ENCODE measurements at regions not wholly inside any gene's neighbourhood (a gene's known extent, or its start where the extent isn't known, plus 50 kb on each side); places are given as distances from the start of the nearest gene placed in this dataset.
"Not testable (repeated sequence)": the region's sequence is repeated elsewhere in the genome, so short reads cannot be mapped to it uniquely, and the experiment has no call there.

DNA sequence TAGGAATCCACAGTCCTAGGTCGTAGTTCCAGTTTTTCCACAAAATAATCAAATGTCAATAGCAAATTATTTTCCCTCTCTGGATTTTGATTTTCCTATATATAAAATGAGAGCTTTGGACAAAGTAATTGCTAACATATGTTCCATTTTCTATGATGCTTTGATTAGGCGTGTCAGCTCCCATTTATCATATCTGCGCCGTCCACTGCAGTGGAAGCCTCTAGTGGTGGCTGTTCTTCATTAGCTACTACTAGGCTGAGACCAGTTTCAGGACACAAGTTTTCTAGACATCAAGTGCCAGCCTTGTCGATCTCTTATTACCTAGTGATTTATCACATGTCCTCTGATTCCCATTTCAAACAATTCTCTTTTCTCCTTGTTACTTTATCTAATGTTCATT is 271.5 kb downstream of the TUSC7 start:
- DNase-seq (ENCODE audit: low read depth in 4 of 4, low spot score in 3 of 4) = no peak

DNA sequence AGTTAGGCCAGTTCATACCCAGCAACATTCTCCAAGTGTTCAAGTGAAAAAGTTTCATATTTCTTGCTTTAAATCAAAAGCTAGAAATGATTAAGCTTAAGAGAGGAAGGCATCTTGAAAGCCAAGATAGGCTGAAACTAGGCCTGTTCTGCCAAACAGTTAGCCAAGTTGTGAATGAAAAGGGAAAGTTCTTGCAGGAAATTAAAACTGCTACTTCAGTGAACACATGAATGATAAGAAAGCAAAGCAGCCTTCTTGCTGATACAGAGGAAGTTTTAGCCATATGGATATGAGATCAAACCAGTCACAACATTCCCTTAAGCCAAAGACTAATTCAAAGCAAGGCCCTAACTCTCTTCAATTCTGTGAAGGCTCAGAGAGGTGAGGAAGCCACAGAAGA is 274.7 kb downstream of the TUSC7 start:
- DNase-seq (ENCODE audit: low read depth in 4 of 4, low spot score in 3 of 4) = no peak

DNA sequence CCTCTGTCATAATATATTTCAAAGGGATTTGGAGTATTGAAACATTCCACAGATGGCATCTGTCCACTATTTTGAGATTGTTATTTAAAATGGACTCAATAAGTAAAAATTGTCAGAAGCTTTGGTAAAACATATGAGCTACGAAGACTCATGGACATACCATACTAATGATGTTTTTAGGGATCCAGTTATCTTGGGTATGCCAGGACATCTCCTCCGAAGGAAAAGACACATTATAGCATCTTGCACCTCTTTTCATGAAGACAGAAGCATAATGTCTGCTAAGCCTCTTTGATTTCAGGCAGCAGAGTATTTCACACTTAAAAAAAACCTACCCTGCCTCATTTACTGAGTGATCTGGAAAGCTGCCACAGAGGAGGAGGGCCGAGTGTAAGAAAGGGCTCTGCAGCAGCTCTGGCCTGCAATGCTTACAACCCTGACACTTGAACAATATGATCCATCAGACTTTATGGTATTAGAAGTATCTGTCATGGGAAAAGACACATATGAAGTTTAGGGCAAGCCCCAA is 284.8 kb downstream of the TUSC7 start:
- DNase-seq (ENCODE audit: low read depth in 4 of 4, low spot score in 3 of 4) = no peak

DNA sequence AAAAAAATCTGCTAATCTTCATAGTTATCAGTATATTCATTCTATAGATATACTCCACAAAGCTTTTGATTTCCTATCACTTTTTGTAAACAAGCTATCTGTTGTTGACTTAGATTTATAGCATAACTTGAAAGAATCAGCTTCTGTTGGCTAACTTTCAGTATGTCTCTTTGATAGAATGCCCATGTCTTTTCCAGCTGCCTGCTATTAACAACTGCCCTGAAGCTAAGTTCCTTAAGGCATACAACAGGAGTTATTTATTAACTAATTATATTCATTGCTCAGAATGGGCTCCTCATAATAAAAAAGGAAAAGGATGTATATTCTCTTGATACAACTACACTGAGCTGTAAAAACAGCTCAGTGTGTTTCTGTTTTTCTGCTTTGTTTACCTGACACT is 293.9 kb downstream of the TUSC7 start:
- DNase-seq (ENCODE audit: low read depth in 4 of 4, low spot score in 3 of 4) = no peak

DNA sequence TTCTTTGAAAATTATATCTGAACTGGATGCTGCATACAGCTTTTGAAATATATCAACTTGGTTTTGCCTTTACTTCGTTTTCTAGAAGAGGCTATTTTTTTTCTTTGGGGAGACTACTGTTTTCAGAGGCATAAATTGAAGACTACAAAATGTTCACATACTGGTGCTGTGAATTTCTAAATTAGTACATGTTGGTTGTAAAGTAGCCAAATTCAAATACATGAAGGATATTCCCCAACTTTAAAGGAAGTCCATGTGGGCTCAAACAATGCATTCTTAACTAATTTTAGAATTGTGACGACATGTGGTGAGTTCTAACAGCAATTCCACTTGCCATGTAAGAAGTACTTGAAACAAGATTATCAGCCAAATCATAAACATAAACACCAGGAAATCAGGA is 295.7 kb downstream of the TUSC7 start:
- DNase-seq (ENCODE audit: low read depth in 4 of 4, low spot score in 3 of 4) = no peak

DNA sequence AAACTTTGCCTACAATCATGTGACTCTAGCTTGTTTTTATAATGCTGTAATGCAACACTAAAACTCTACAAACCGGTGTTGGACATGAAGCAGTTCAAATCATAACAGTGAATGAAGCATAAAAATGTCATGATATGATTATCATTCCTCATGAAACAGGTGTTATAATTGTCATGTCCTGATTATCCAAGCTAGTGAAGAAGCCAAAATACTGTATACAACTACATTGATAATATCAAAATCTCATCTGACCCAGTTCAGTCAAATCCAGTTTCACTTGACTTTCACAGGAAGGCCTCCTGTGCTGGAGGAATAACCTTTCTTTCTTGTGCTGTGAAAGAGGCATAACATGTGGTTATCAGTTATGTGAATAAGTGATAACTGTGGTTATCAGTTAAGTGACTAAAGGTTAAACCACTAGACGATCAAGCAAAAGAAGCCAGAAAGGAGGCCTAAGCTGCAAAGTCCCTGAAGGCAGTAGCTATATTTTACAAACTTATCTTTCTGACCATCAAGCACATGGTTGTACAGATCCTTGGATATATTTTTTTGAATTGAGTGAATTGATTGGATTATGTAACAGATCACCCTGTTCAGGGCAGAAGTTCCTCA is 296.4 kb downstream of the TUSC7 start:
- DNase-seq (ENCODE audit: low read depth in 4 of 4, low spot score in 3 of 4) = no peak

DNA sequence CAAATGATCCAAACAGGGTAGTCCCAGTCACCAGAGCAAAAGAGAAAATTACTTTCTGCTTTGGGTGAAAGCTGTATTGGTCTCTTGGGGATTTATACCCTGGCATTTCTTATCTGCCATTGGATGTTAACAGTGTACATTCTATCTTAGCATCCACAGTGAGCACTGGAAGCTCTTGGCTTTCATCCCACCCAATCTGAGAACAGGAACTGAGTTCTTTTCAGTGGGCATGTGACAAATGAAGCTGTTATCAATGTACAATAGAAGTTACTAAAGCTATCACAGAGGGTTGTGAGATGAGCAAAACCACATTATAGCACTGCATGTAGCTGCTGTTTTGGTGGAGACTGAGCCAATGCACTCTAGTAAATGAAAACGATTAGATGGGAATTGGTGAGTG is 300.7 kb downstream of the TUSC7 start:
- no peak for DNase-seq (ENCODE audit: low read depth in 4 of 4, low spot score in 3 of 4)

DNA sequence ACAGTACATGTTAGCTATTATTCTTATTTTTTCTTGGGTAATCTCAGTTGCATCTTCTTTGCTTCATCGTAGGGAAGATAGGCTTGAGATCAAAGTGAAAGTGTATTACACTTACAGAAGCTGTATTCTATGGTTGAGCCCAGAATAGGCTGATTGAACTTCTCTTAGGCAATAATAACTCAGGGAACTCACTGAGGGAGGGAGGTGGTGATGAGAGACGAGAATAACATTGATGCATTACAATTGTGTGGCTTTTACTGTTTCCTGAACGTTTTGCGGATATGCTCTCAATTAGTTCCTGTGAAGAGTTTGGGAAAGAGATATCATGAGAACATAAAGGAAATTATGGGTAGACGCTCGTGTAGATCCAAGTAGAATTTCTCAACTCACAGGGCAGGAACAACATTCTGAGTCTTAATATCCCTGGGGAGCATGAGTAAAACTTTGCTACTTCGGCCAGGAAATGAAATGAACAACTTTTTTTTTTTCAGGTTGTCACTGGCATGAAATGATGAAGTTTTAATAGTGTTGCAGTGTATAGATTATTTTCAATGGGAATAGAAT is 302.2 kb downstream of the TUSC7 start:
- no peak for DNase-seq (ENCODE audit: low read depth in 4 of 4, low spot score in 3 of 4)

DNA sequence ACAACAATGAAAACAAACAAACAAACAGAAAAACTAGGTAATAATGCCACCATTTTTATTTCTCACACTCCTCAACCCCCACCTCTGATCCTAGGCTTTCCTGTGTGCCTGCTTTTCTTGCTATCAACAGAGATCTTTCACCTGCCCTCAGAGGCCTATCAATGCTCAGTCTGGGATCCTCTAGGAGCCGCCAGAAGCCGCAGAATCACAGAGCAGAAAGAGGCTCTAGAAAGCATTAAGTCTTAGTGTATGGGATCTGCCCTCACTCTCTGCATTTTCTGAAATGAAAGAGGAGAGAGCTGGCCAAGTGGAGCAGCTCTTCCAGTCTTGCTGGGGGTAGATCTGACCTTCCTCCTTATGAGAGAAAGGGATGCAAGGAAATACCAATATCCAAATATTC is 306.8 kb downstream of the TUSC7 start:
- no peak for DNase-seq (ENCODE audit: low read depth in 4 of 4, low spot score in 3 of 4)

DNA sequence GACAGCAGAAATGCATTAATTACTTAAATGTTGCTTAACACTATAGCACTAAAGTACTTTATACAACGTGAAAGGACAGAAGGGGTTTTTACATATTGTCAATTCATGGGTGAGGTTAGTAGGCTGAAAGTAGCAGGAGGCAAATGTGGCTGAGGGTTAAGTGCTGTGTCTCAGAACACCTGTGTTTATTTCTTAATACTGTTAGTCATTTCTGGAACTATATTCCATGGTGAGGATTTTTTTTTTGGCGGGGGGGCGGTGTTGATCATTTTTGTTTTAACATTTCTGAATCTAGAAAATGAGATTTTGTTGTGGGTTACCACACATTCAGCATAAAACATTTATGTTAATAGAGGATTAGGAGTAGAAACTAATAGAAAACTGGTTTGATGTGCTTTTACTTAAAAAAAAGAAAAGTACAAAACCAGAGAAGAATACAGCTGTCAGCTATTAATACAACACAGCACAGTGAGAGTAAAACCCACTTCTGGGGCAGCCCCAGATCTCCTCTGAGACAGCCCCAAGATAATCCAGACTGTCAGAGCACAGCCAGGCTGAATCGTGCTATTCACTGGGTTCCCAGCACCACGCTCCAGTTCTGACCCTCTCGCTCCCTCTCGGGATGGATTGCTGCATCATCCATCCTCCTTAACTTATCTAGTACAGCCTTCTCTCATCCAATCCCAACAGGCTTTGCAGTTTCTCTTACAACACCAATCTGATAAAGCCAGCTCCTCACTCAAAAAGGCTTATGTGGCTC is 307.7 kb downstream of the TUSC7 start:
- DNase-seq (ENCODE audit: low read depth in 4 of 4, low spot score in 3 of 4) = no peak

DNA sequence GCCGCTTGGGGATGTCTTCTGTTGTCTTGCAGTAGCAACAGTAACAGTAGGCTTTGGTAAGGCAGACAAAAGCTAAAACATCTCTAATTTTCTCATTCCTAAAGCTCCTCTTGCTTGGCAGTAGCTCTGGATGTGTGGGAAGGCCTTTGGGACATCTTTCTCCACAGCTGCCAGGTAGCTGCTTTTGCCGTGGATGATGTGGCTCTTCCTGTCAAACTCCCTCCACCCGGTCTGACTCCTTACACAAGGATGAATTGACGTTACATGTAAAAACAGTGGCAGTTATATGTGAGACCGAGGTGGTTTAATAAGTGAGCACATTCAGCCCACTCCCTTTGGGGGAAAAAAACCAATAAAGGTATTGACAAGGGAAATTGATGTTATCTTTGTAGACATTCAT is 309.1 kb downstream of the TUSC7 start:
- DNase-seq (ENCODE audit: low read depth in 4 of 4, low spot score in 3 of 4) = no peak

DNA sequence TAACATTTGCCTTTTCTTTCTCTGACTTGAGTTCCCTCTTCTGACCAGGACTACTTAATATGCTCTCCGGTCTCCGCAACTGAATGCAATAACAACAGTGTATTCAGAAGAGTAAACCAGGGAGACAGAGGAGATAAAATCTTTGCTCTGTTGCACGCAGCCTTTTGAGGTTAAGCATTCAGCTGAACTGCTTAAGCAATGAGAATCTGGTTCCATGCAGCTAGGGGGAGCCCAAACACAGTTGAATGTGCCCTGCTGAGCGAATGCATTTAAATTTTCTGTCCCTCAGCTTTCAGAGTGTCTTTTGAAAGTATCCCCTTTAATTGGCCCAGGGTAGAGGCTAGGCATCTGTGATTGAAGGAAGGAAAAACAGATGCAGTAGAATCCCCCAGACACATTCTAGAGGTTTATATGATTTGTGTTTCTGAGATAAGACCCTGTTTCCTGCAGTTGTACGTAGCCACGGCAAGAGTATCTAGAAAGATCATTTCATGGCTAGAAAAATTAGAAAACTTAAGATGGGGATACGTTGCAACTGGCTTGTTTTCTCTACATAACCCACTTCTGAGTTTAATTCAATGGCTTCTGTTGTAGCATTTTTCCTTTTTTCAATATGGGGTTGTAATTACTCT is 309.6 kb downstream of the TUSC7 start:
- peak in 3 of 4 donors; percentile 46 to 55 (median 48) for DNase-seq (ENCODE audit: low read depth in 4 of 4, low spot score in 3 of 4)

DNA sequence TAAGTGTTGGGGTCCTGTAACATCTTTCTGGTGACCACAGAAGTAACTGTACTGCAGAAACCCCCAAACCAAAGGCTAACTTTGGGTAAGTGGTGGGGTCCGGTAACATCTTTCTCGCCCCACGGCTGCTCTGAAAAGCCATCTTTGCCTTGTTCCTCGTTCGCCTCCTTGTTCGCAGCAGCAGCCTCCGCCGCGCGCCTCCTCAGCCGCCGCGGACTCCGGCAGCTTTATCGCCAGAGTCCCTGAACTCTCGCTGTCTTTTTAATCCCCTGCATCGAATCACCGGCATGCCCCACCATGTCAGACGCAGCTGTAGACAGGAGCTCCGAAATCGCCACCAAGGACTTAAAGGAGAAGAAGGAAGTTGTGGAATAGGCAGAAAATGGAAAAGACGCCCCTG is 316.8 kb downstream of the TUSC7 start:
- no peak for DNase-seq (ENCODE audit: low read depth in 4 of 4, low spot score in 3 of 4)

DNA sequence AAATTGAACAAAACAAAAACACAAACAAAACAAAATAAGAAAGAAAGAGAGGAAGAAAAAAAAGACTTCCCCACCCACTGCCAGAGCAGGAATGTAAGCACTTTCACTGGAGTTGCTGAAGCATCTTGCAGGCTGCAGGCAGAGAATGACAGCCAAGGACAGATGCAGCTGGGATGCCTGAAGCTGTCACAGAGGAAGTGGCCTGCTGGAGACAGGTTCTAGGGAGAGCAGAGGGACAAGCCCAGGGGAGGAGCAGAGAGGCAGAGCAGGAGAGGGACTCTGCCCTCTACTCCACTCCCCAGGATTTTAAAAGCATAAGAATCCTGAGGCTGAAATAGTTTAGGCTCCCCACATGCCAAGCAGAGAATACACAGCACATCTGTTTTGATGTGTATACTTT is 326.2 kb downstream of the TUSC7 start:
- DNase-seq (ENCODE audit: low read depth in 4 of 4, low spot score in 3 of 4) = no peak

DNA sequence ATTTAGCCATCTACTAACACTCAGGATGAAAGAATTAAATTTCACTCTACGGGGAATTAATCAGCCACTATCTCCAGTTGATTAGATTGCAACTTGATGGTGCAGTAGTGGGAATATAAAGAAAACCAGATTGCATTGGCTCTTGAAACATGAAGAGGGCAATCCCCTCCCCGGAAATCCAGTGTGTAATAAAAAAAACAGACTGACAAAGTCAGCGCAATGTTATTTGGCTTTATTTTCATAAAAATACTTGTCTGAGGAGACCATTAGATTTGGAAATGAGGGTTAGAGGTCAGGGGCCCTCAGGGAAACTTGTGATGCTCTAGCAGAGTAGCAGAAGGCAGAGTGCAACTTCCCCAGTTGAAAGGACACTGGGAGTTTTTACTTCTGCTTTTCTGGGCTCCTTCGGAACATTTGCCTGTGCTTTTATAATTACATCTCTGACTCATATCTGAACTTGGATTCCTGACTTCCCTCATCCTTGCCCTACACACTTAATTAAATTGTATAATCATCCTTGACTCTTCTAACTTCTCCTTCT is 326.8 kb downstream of the TUSC7 start:
- DNase-seq (ENCODE audit: low read depth in 4 of 4, low spot score in 3 of 4) = no peak

DNA sequence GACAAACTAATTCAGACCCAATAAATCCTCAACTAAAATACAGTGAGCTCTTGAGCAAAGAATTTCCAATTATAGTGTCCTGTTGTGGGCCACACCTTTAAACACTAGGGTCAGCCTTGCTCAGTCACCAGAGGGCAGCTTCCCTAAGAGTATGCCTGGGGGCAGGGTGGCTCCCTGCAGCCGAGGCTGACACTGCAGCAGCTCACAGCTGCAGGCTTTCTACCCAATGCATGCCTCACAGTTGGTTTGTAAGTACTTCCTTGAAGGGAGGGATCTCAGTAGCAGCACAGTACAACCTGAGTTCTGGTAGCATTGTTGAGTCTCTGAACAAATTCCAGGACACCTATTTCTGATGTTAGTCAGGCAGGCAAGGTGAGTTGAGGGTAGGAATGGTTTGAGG is 335.6 kb downstream of the TUSC7 start:
- no peak for DNase-seq (ENCODE audit: low read depth in 4 of 4, low spot score in 3 of 4)

DNA sequence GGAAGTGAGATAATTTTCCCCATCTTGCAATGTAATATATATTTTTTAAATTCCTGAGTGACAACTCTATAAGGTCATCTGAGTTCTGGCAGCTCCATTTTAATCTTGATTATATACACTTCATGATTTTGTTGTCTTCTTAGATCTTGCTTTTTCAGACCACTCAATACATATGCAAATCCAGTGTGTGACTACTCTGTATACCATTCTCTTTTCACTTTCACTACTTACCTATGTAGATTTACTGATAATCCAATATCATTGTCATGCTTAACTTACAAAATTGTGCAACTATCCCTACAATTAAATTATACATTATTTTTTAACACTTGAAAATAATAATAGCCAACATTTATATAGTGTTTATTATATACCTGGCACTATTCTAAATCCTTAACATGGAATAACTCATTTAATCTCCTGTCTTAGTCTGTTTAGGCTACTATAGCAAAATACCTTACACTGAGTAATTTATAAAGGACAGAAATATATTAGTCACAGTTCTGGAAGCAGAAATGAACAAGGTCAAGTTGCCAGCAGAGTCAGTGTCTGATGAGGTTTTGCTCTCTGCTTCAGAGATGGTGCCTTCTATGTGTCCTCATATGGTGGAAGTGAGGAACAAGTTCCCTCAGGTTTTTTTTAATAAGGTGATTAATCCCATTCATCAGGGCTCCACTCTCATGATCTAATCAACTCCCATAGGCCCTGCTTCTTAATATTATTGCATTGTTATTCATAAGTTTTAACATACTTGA is 338.5 kb downstream of the TUSC7 start:
- no peak for DNase-seq (ENCODE audit: low read depth in 4 of 4, low spot score in 3 of 4)

DNA sequence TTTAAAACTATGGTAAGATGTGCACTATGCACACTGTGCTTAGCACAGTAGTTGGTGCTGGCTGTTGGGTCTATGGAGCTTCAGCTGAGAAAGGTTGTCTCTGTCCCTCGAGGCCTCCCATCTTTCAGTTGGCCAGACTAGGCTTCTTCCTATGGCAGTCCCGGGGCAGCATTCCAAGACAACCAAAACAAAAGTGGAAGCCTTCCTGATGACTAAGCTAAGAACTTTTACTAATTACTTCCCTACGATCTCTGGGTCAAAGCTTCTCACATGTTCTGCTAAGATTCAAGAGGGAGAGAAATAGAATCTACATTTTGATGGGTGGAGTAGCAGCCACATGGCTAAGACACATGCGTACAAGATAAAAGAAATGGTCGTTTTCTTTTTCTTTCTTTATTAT is 342.8 kb downstream of the TUSC7 start:
- no peak for DNase-seq (ENCODE audit: low read depth in 4 of 4, low spot score in 3 of 4)

DNA sequence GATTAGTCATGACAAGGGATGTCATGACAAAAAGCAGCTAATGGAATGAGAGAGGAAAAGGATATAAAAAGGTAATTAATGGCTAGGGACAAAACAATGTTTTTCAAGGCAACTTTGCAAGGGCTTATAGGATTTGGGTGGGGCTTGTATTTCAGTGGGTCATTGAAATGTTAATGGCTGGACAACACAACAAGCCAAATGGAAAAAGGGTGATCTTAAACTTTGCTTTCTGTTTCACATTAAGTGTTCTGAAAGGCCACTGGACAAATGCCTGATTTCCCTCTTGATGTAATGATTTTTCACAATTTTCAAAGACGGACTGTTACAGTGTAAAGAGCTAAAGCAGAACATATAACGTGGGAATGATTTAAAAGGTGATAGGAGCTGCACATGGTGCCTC is 345.0 kb downstream of the TUSC7 start:
- no peak for DNase-seq (ENCODE audit: low read depth in 4 of 4, low spot score in 3 of 4)

DNA sequence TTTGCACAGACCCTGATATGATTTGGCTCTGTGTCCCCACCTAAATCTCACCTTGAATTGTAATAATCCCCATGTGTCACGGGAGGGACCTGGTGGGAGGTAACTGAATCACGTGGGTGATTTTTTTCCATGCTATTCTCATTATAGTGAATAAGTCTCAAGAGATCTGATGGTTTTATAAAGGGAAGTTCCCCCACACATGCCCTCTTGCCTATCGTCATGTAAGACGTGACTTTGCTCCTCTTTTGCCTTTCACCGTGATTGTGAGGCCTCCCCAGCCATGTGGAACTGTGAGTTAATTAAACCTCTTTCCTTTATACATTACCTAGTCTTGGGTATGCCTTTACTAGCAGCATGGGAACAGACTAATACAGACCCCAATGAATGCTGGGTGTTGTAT is 347.4 kb downstream of the TUSC7 start:
- DNase-seq (ENCODE audit: low read depth in 4 of 4, low spot score in 3 of 4) = not testable (repeated sequence)

Measured in left renal pelvis (tissue), 4 donors.